Endothelial cell of umbilical vein (primary cell): ENCODE measurements at regions not wholly inside any gene's neighbourhood (a gene's known extent, or its start where the extent isn't known, plus 50 kb on each side); places are given as distances from the start of the nearest gene placed in this dataset.

Experiments
- CTCF ChIP-seq, 2 donors: IDR thresholded peaks; 1 replicate in 1 of 2; 2 replicates in 1 of 2; pipeline ENCODE4 v1.5.1; 2011; ENCODE audit warnings: low read length in 2 of 2, mild to moderate bottlenecking in 2 of 2, moderate library complexity in 2 of 2, control low read depth in 1 of 2, inconsistent platforms in 1 of 2, low read depth in 1 of 2; ENCODE audit not compliant: insufficient read depth in 1 of 2; ENCODE audit errors: extremely low read depth in 1 of 2
- JUN ChIP-seq: IDR thresholded peaks from 2 replicates; pipeline ENCODE4 v1.6.1; 2011; ENCODE audit warnings: borderline replicate concordance, low read depth; ENCODE audit not compliant: insufficient read length, insufficient read depth
- MAX ChIP-seq: IDR thresholded peaks from 2 replicates; pipeline ENCODE4 v1.6.1; 2011; ENCODE audit not compliant: insufficient read depth, insufficient read length
- POLR2A ChIP-seq: IDR thresholded peaks from 2 replicates; pipeline ENCODE4 v1.6.1; 2012; ENCODE audit warnings: low read depth, mild to moderate bottlenecking, control low read depth, low read length

- TF ChIP-seq MAX (no peak), CTCF (IDR thresholded peaks at IDR 0.05; ENCODE audit: extremely low read depth in 1 of 2, insufficient read depth in 1 of 2, low read depth in 1 of 2, low read length in 2 of 2) (no peak), POLR2A (no peak), JUN (no peak)
These were observed 90.1 kb downstream of the SLITRK6 start for GRCh38 chr13:85709072-85709471.
